CD14-positive monocyte (primary cell): ENCODE measurements at regions not wholly inside any gene's neighbourhood (a gene's known extent, or its start where the extent isn't known, plus 50 kb on each side); places are given as distances from the start of the nearest gene placed in this dataset.

ENCODE experiments used
- DNase-seq, 3 donors: peaks; one replicate each; pipeline ENCODE4 v3.0.0-alpha.2; 2011 to 2022
- H2AFZ ChIP-seq: 2 replicates; pipeline ENCODE4 v1.6.0; 2012; ENCODE audit warnings: mild to moderate bottlenecking, low read depth, low read length, inconsistent platforms; ENCODE audit not compliant: insufficient read depth, poor library complexity, severe bottlenecking
- H3K27ac ChIP-seq, 2 donors: 1 replicate in 1 of 2; 2 replicates in 1 of 2; pipeline ENCODE4 v1.5.1; 2012 to 2013; ENCODE audit warnings: low read length in 2 of 2, control low read depth in 1 of 2, inconsistent platforms in 1 of 2, low read depth in 1 of 2, mild to moderate bottlenecking in 1 of 2
- H3K27me3 ChIP-seq, 2 donors: one replicate each; pipeline versions ENCODE4 v1.6.0 to v1.6.1; 2011 to 2013; ENCODE audit warnings: low read length in 2 of 2; ENCODE audit not compliant: control insufficient read depth in 2 of 2, insufficient read depth in 2 of 2
- H3K36me3 ChIP-seq, 2 donors: replicated peaks in 1 of 2; 1 replicate in 1 of 2; 2 replicates in 1 of 2; pipeline versions ENCODE4 v1.5.1 to v1.6.1; 2012 to 2013; ENCODE audit warnings: low read length in 2 of 2, control low read depth in 1 of 2, inconsistent platforms in 1 of 2, mild to moderate bottlenecking in 1 of 2; ENCODE audit not compliant: insufficient read depth in 2 of 2, control insufficient read depth in 1 of 2
- H3K4me1 ChIP-seq, 2 donors: 1 replicate in 1 of 2; 2 replicates in 1 of 2; pipeline versions ENCODE4 v1.5.1 to v1.6.1; 2012 to 2013; ENCODE audit warnings: low read length in 2 of 2, control low read depth in 1 of 2, inconsistent platforms in 1 of 2, mild to moderate bottlenecking in 1 of 2, moderate library complexity in 1 of 2; ENCODE audit not compliant: insufficient read depth in 2 of 2, control insufficient read depth in 1 of 2
- H3K4me2 ChIP-seq: replicated peaks from 2 replicates; pipeline ENCODE3; 2012; ENCODE audit warnings: low read length, moderate library complexity, mild to moderate bottlenecking; ENCODE audit not compliant: poor library complexity, severe bottlenecking; ENCODE audit errors: extremely low read depth
- H3K4me3 ChIP-seq, 3 experiments: fragments of 200-600 bp in 1 of 3; sonication (generic) in 1 of 3; replicated peaks in 1 of 3; 1 replicate in 2 of 3; 2 replicates in 1 of 3; pipeline ENCODE4 v1.5.1; 2011 to 2013; ENCODE audit warnings: low read length in 3 of 3, mild to moderate bottlenecking in 3 of 3, control low read depth in 2 of 3, low read depth in 2 of 3, inconsistent platforms in 1 of 3, moderate library complexity in 1 of 3
- H3K79me2 ChIP-seq: 2 replicates; pipeline ENCODE4 v1.6.0; 2012; ENCODE audit warnings: mild to moderate bottlenecking, control low read depth, inconsistent platforms, low read length, moderate library complexity; ENCODE audit not compliant: insufficient read depth
- H3K9ac ChIP-seq: 2 replicates; pipeline ENCODE4 v1.6.0; 2017; ENCODE audit warnings: low read length, mild to moderate bottlenecking; ENCODE audit not compliant: insufficient read depth, poor library complexity, severe bottlenecking
- H3K9me3 ChIP-seq, 2 donors: replicated peaks in 1 of 2; 1 replicate in 1 of 2; 2 replicates in 1 of 2; pipeline versions ENCODE4 v1.5.1 to v1.6.1; 2012 to 2013; ENCODE audit warnings: low read length in 2 of 2, control low read depth in 1 of 2; ENCODE audit not compliant: control insufficient read depth in 1 of 2, insufficient read depth in 1 of 2
- H4K20me1 ChIP-seq: 2 replicates; pipeline ENCODE4 v1.6.0; 2012; ENCODE audit warnings: mild to moderate bottlenecking, low read length, control low read depth, moderate library complexity; ENCODE audit not compliant: insufficient read depth
- H3K27ac Mint-ChIP-seq, 7 donors: one replicate each; pipeline ENCODE4 v1.8.0; 2020; ENCODE audit warnings: mild to moderate bottlenecking in 7 of 7, mixed read lengths in 7 of 7, moderate library complexity in 6 of 7, inconsistent platforms in 2 of 7
- H3K27me3 Mint-ChIP-seq, 3 donors: one replicate each; pipeline ENCODE4 v1.8.0; 2021 to 2022; ENCODE audit warnings: low read depth in 3 of 3, mild to moderate bottlenecking in 3 of 3, mixed read lengths in 3 of 3, moderate library complexity in 3 of 3, inconsistent platforms in 1 of 3
- H3K36me3 Mint-ChIP-seq, 2 donors: one replicate each; pipeline ENCODE4 v1.8.0; 2020; ENCODE audit warnings: mixed read lengths in 2 of 2, inconsistent platforms in 1 of 2, mild to moderate bottlenecking in 1 of 2
- H3K4me1 Mint-ChIP-seq: one replicate; pipeline ENCODE4 v1.8.0; 2020; ENCODE audit warnings: mild to moderate bottlenecking, mixed read lengths
- H3K4me3 Mint-ChIP-seq, 2 donors: one replicate each; pipeline ENCODE4 v1.8.0; 2020; ENCODE audit warnings: mild to moderate bottlenecking in 2 of 2, mixed read lengths in 2 of 2, moderate library complexity in 1 of 2
- H3K9me3 Mint-ChIP-seq, 7 donors: one replicate each; pipeline ENCODE4 v1.8.0; 2020 to 2022; ENCODE audit warnings: mixed read lengths in 7 of 7, mild to moderate bottlenecking in 6 of 7, moderate library complexity in 6 of 7, inconsistent platforms in 2 of 7
- CTCF ChIP-seq: fragments of 200-600 bp; IDR thresholded peaks from one replicate; pipeline ENCODE4 v1.8.0; 2022; ENCODE audit warnings: antibody characterized with exemption, mild to moderate bottlenecking
- WGBS: methylation state at CpG from one replicate; pipeline ENCODE4 v1.1.5; 2013; ENCODE audit warnings: missing lambda C conversion rate; ENCODE audit not compliant: insufficient coverage; 5-methylcytosine and 5-hydroxymethylcytosine counted together
- intact Hi-C, 2 donors: fragments of 100-400 bp; cut with micrococcal nuclease; formaldehyde crosslinking; loops; one replicate each; pipeline versions ENCODE4 v1.15.0 to v1.15.1; 2023

GRCh38 chr7:117997862-117998825 lies 124.9 kb upstream of the CTTNBP2 start:
- Histone ChIP-seq H3K27ac (no peak overlapping the region), H3K36me3 (no peaks in the 10 kb centered on the region), H2AFZ (no peak overlapping the region), H3K4me1 (no peaks in the 10 kb centered on the region), H3K4me2 (no peak overlapping the region), H3K9ac (no peak overlapping the region), H4K20me1 (no peaks in the 10 kb centered on the region), H3K27me3 (no peaks in the 10 kb centered on the region), H3K4me3 (no peak overlapping the region), H3K79me2 (no peaks in the 10 kb centered on the region), H3K9me3 (no peaks in the 10 kb centered on the region)
- DNase-seq = no peak
- 0% methylated on average over 1 of the region's 7 CpGs for WGBS
- no peak overlapping the region for H3K4me3 Mint-ChIP-seq
- H3K36me3 Mint-ChIP-seq = no peaks in the 10 kb centered on the region
- peaks cover 0 to 4% (median 2%) of the 10 kb centered on the region in 3 donors for H3K27me3 Mint-ChIP-seq
- H3K9me3 Mint-ChIP-seq = peaks cover 0 to 7% (median 3%) of the 10 kb centered on the region in 7 donors
- intact Hi-C loops = no loop called here
- H3K4me1 Mint-ChIP-seq = no peaks in the 10 kb centered on the region
- TF ChIP-seq CTCF = no peak
- no peak overlapping the region for H3K27ac Mint-ChIP-seq

DNA sequence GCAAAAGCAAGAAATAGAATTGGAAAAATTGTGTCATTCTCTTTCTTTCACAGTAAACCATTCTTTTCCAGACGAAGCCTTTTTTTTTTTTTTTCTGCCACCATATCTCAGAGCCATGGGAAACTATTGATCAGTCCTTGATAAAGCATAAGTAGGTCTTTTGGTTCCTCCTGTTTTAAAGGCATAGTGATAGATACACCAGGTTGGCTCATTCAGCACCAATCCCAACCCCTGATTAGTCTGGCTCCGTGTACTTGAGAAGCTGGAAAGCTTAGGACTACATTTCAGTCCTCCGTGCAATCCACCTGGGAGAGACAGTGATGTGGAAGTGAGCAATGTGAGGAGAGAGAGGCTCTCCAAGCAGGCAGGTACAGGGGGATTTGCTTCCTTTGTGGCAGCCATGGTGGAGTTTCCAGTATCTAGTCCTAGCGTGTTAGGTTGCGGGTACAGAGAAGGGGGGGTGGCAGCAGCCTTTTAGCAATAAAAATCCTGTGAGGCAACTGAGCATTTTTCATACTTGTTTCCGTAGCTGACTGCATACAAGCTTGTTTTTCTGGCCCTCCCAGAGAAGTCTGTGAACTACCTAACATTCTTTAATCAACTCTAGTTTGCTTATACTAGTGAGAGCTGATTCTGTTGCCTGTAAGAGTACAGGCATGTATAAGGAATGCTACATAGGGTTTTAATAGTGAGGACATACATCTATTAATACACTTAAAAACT lies 127.4 kb upstream of the CTTNBP2 start:
- Histone ChIP-seq H3K79me2 (no peaks in the 10 kb centered on the region), H3K9me3 (no peaks in the 10 kb centered on the region), H2AFZ (no peak overlapping the region), H3K4me3 (no peak overlapping the region), H3K27me3 (no peaks in the 10 kb centered on the region), H3K4me1 (no peaks in the 10 kb centered on the region), H3K4me2 (no peak overlapping the region), H3K36me3 (no peaks in the 10 kb centered on the region), H3K27ac (no peak overlapping the region), H3K9ac (no peak overlapping the region), H4K20me1 (no peaks in the 10 kb centered on the region)
- H3K27ac Mint-ChIP-seq = no peak overlapping the region
- intact Hi-C loops = no loop called here
- 94% methylated on average over 4 of the region's 6 CpGs for WGBS
- no peak for DNase-seq
- H3K27me3 Mint-ChIP-seq = peaks cover 2 to 4% (median 2%) of the 10 kb centered on the region in 3 donors
- no peak overlapping the region for H3K4me3 Mint-ChIP-seq
- no peak for TF ChIP-seq CTCF
- no peaks in the 10 kb centered on the region for H3K4me1 Mint-ChIP-seq
- peaks cover 0 to 5% (median 2%) of the 10 kb centered on the region in 7 donors for H3K9me3 Mint-ChIP-seq
- no peaks in the 10 kb centered on the region for H3K36me3 Mint-ChIP-seq
